ENCODE measurements at regions not wholly inside any gene's neighbourhood (a gene's known extent, or its start where the extent isn't known, plus 50 kb on each side); places are given as distances from the start of the nearest gene placed in this dataset.

- TF ChIP-seq, protein P1, sequence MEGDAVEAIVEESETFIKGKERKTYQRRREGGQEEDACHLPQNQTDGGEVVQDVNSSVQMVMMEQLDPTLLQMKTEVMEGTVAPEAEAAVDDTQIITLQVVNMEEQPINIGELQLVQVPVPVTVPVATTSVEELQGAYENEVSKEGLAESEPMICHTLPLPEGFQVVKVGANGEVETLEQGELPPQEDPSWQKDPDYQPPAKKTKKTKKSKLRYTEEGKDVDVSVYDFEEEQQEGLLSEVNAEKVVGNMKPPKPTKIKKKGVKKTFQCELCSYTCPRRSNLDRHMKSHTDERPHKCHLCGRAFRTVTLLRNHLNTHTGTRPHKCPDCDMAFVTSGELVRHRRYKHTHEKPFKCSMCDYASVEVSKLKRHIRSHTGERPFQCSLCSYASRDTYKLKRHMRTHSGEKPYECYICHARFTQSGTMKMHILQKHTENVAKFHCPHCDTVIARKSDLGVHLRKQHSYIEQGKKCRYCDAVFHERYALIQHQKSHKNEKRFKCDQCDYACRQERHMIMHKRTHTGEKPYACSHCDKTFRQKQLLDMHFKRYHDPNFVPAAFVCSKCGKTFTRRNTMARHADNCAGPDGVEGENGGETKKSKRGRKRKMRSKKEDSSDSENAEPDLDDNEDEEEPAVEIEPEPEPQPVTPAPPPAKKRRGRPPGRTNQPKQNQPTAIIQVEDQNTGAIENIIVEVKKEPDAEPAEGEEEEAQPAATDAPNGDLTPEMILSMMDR (IDR thresholded peaks at IDR 0.05), result peak in 1 of 4 donors; percentile 6
- TF ChIP-seq POLR2A (IDR thresholded peaks at IDR 0.05), result no peak
Measured at GRCh38 chr3:72301779-72302178, 516.8 kb upstream of the PROK2 start.

Measured in right lobe of liver (tissue), 4 donors.